ENCODE measurements at regions not wholly inside any gene's neighbourhood (a gene's known extent, or its start where the extent isn't known, plus 50 kb on each side); places are given as distances from the start of the nearest gene placed in this dataset.

DNA sequence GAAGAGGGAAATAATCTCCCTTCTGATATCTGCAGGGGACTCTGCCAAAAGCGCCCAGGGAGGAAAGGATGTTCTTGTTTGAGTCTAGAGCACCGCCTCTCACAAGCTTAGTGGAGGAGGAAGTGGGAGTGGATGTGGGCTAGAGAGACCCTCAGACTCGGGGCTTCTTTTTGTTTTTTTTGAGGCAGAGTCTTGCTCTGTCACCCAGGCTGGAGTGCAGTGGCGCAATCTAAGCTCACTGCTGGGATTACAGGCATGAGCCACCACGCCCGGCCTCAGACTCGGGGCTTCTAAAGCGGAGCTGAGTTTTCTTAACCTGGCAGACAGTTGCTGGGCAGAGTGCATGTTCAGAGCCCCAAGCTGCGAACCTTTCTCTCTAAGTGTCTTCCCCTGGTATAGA lies 310.8 kb downstream of the BMP7 start:
- H3K36me3 ChIP-seq: no peaks in the 10 kb centered on the region
- no peak overlapping the region for H3K27ac ChIP-seq
- H3K27me3 ChIP-seq (ENCODE audit: insufficient read depth, low read depth, severe bottlenecking): peaks cover 96% of the 10 kb centered on the region
- H3K9me3 ChIP-seq (ENCODE audit: severe bottlenecking): peaks cover 24% of the 10 kb centered on the region
- no peak for DNase-seq
- H3K4me3 ChIP-seq (ENCODE audit: low read depth, low read length): no peak overlapping the region
- TF ChIP-seq, protein P1, sequence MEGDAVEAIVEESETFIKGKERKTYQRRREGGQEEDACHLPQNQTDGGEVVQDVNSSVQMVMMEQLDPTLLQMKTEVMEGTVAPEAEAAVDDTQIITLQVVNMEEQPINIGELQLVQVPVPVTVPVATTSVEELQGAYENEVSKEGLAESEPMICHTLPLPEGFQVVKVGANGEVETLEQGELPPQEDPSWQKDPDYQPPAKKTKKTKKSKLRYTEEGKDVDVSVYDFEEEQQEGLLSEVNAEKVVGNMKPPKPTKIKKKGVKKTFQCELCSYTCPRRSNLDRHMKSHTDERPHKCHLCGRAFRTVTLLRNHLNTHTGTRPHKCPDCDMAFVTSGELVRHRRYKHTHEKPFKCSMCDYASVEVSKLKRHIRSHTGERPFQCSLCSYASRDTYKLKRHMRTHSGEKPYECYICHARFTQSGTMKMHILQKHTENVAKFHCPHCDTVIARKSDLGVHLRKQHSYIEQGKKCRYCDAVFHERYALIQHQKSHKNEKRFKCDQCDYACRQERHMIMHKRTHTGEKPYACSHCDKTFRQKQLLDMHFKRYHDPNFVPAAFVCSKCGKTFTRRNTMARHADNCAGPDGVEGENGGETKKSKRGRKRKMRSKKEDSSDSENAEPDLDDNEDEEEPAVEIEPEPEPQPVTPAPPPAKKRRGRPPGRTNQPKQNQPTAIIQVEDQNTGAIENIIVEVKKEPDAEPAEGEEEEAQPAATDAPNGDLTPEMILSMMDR (IDR thresholded peaks at IDR 0.05; ENCODE audit: low read depth, low read length): no peak

DNA sequence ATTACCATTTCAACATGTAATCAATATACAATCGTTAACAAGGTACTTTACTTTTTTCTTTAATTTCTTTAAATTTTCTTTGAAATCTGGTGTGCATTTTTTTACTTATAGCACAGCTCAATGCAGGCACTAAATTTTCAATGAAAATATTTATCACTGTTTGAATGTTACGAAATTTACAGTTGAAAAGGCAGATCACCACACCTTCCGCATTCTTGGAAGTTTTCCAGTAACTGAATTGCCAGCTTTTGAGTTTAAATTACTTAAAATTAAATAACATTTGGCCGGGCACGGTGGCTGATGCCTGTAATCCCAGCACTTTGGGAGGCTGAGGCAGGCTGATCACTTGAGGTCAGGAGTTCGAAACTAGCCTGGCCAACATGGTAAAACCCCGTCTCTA lies 309.9 kb downstream of the BMP7 start:
- DNase-seq: no peak
- TF ChIP-seq, protein P1 (IDR thresholded peaks at IDR 0.05; ENCODE audit: low read depth, low read length): no peak
- Histone ChIP-seq H3K4me3 (ENCODE audit: low read depth, low read length) (no peak overlapping the region), H3K27ac (no peak overlapping the region), H3K27me3 (ENCODE audit: insufficient read depth, low read depth, severe bottlenecking) (peaks cover 97% of the 10 kb centered on the region), H3K9me3 (ENCODE audit: severe bottlenecking) (peaks cover 24% of the 10 kb centered on the region), H3K36me3 (no peaks in the 10 kb centered on the region)

DNA sequence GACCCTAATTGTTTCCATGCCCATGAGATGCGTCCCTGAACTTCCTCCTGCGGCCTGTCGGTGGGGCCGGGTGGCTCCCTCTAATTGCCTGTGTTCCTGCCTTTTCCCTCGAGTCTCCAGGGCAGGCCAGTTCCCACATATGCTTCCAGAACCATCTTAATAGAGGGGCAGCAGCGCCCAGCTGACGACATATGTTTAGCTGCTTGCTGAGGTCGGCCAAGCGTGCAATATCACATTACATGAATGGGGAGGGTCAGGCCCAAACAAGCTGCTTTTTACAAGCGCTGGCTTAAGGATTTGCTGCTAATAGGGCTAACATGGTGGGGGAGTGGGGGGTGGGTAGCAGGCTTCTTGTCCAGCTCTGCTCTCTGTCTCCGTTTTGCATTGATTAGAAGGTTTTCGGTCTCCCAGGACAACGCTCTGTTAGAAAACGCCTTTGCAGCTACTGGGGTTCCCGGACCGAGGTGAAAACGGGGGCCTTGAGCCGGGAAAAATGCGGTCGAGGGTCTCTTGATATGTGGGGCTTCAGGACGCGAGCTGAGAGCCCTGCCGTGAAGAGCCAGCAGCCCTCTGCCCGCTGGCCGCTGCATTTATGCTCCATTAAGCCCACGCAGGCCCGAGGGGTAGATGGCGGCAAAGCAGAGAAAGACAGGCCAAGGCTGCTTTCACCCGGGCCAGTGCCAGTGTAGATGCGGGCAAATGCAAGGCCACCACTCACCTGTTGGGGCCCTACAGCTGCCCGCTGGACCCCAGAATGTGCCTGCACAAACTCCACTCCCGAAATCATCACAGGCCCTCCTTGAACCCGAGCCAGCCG lies 308.5 kb downstream of the BMP7 start:
- TF ChIP-seq, protein P1 (IDR thresholded peaks at IDR 0.05; ENCODE audit: low read depth, low read length): no peak
- peaks cover 96% of the 10 kb centered on the region for H3K27me3 ChIP-seq (ENCODE audit: insufficient read depth, low read depth, severe bottlenecking)
- no peak overlapping the region for H3K4me3 ChIP-seq (ENCODE audit: low read depth, low read length)
- no peak overlapping the region for H3K27ac ChIP-seq
- H3K9me3 ChIP-seq (ENCODE audit: severe bottlenecking): peaks cover 24% of the 10 kb centered on the region
- H3K36me3 ChIP-seq: no peaks in the 10 kb centered on the region
- peak; percentile 78 for DNase-seq

DNA sequence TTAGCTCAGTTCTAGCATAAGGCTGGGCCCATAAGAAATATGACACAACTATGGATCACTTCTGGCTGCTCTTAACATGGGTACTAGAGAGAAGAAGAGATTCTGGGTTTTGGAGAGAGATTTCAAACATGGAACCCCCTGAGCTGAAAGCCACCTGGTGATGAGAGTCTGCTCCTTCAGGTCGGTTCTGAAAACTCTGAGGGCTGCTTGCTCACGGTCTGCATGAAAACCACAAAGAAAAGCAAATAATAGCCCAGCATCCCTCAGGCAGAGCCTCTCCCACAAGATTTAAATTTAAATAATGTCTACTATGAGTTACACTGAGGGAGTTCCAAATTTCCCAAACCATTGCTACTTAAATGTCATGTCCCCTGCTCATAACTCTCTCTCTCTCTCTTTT lies 301.5 kb downstream of the BMP7 start:
- Histone ChIP-seq H3K27me3 (ENCODE audit: insufficient read depth, low read depth, severe bottlenecking) (peaks cover 69% of the 10 kb centered on the region), H3K27ac (no peak overlapping the region), H3K9me3 (ENCODE audit: severe bottlenecking) (no peaks in the 10 kb centered on the region), H3K4me3 (ENCODE audit: low read depth, low read length) (no peak overlapping the region), H3K36me3 (no peaks in the 10 kb centered on the region)
- DNase-seq: no peak
- TF ChIP-seq, protein P1 (IDR thresholded peaks at IDR 0.05; ENCODE audit: low read depth, low read length): no peak

DNA sequence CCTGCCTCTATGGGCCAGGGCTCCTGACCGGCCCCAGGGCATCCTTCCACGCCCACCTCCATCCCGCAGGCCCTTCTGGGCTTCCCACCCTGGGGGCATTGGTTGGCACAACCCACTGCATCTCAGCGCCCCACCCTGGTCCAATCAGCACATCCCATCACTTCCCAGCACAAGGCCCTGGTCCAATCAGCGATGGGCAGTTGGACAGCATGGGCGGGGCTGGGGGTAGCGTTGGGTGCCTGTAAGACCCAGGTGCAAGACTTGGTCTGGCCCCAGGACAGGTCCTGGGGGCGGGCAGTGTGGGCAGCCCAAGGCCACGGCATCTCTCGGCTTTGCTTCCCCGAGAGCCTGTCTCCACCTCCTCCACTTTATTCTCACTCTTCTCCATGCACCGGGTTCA lies 298.5 kb downstream of the BMP7 start:
- Histone ChIP-seq H3K36me3 (no peaks in the 10 kb centered on the region), H3K27me3 (ENCODE audit: insufficient read depth, low read depth, severe bottlenecking) (peaks cover 70% of the 10 kb centered on the region), H3K4me3 (ENCODE audit: low read depth, low read length) (no peak overlapping the region), H3K9me3 (ENCODE audit: severe bottlenecking) (no peaks in the 10 kb centered on the region), H3K27ac (no peak overlapping the region)
- DNase-seq: no peak
- TF ChIP-seq, protein P1 (IDR thresholded peaks at IDR 0.05; ENCODE audit: low read depth, low read length): no peak

Data from WERI-Rb-1 (cell line).